Neural cell (in vitro differentiated cells): ENCODE measurements at regions not wholly inside any gene's neighbourhood (a gene's known extent, or its start where the extent isn't known, plus 50 kb on each side); places are given as distances from the start of the nearest gene placed in this dataset.

Source experiments
- H2AFZ ChIP-seq: fragments of 200-600, 300-800 bp; sonication (generic), shearing (Covaris generic); 2 replicates; pipeline ENCODE4 v1.6.0; 2014; ENCODE audit warnings: low read depth, mild to moderate bottlenecking, antibody characterized with exemption, low read length, moderate library complexity
- H3F3A ChIP-seq: fragments of 200-600 bp; shearing (Covaris generic); 2 replicates; pipeline ENCODE4 v1.6.1; 2016; ENCODE audit warnings: mild to moderate bottlenecking, moderate library complexity, mixed read lengths, antibody characterized with exemption, low read length; ENCODE audit not compliant: insufficient read depth, poor library complexity, severe bottlenecking
- H3K27ac ChIP-seq: fragments of 200-600, 300-800 bp; sonication (generic), shearing (Covaris generic); 2 replicates; pipeline ENCODE4 v1.5.1; 2014; ENCODE audit warnings: mild to moderate bottlenecking, low read length, moderate library complexity
- H3K27me3 ChIP-seq: fragments of 300-800, 200-600 bp; sonication (generic), shearing (Covaris generic); 2 replicates; pipeline ENCODE4 v1.6.0; 2014; ENCODE audit warnings: mild to moderate bottlenecking, low read depth, low read length, moderate library complexity; ENCODE audit not compliant: insufficient read depth
- H3K36me3 ChIP-seq: fragments of 300-800, 200-600 bp; sonication (generic), shearing (Covaris generic); 2 replicates; pipeline ENCODE4 v1.5.1; 2014; ENCODE audit warnings: mild to moderate bottlenecking, antibody characterized with exemption, low read length, moderate library complexity; ENCODE audit not compliant: insufficient read depth
- H3K4me2 ChIP-seq: fragments of 300-800, 200-600 bp; sonication (generic), shearing (Covaris generic); 2 replicates; pipeline ENCODE4 v1.6.0; 2014; ENCODE audit warnings: mild to moderate bottlenecking, low read length
- H3K4me3 ChIP-seq: fragments of 300-800, 200-600 bp; sonication (generic), shearing (Covaris generic); 2 replicates; pipeline ENCODE4 v1.5.1; 2014; ENCODE audit warnings: mild to moderate bottlenecking, low read length, moderate library complexity
- H3K79me2 ChIP-seq: fragments of 200-600 bp; shearing (Covaris generic); replicated peaks from 2 replicates; pipeline ENCODE4 v1.6.0; 2014; ENCODE audit warnings: mild to moderate bottlenecking, low read length, moderate library complexity; ENCODE audit not compliant: insufficient read depth
- H3K9ac ChIP-seq: fragments of 300-800, 200-600 bp; sonication (generic), shearing (Covaris generic); 2 replicates; pipeline ENCODE4 v1.6.1; 2016; ENCODE audit warnings: mild to moderate bottlenecking, low read length, mixed read lengths
- H3K9me2 ChIP-seq: fragments of 200-600 bp; shearing (Covaris generic); 2 replicates; pipeline ENCODE4 v1.6.1; 2016; ENCODE audit warnings: mild to moderate bottlenecking, low read length, mixed read lengths; ENCODE audit not compliant: insufficient read depth
- H3K9me3 ChIP-seq: fragments of 200-600, 300-800 bp; sonication (generic), shearing (Covaris generic); 2 replicates; pipeline ENCODE4 v1.6.1; 2016; ENCODE audit warnings: mild to moderate bottlenecking, mixed run types, low read length, moderate library complexity, mixed read lengths
- H4K20me1 ChIP-seq: fragments of 200-600 bp; shearing (Covaris generic); 2 replicates; pipeline ENCODE4 v1.6.1; 2016; ENCODE audit warnings: mild to moderate bottlenecking, mixed run types; ENCODE audit not compliant: insufficient read depth
- CTCF ChIP-seq: fragments of 450-650 bp; IDR thresholded peaks from 2 replicates; pipeline ENCODE4 v1.5.1; 2014; ENCODE audit warnings: antibody characterized with exemption, mild to moderate bottlenecking, moderate library complexity; ENCODE audit not compliant: poor library complexity, severe bottlenecking
- EP300 ChIP-seq: fragments of 450-650 bp; conservative IDR thresholded peaks from 2 replicates; pipeline ENCODE4 v1.6.1; 2014; ENCODE audit warnings: antibody characterized with exemption, mild to moderate bottlenecking, moderate library complexity; ENCODE audit not compliant: poor library complexity, severe bottlenecking
- EZH2 ChIP-seq: fragments of 200-600, 300-800 bp; shearing (Covaris generic), sonication (generic); IDR thresholded peaks from 2 replicates; pipeline ENCODE4 v1.6.1; 2014; ENCODE audit warnings: antibody characterized with exemption, low read length, borderline replicate concordance, mild to moderate bottlenecking; ENCODE audit not compliant: insufficient read depth, poor library complexity, severe bottlenecking
- MXI1 ChIP-seq: fragments of 450-650 bp; conservative IDR thresholded peaks from 2 replicates; pipeline ENCODE4 v1.6.1; 2014; ENCODE audit warnings: antibody characterized with exemption, mild to moderate bottlenecking; ENCODE audit not compliant: poor library complexity, severe bottlenecking
- POLR2AphosphoS5 ChIP-seq: IDR thresholded peaks from 2 replicates; pipeline ENCODE4 v1.6.1; 2012
- RAD21 ChIP-seq: fragments of 450-650 bp; conservative IDR thresholded peaks from 2 replicates; pipeline ENCODE4 v1.6.1; 2014; ENCODE audit warnings: antibody characterized with exemption, mild to moderate bottlenecking, moderate library complexity
- REST ChIP-seq: IDR thresholded peaks from 2 replicates; pipeline ENCODE4 v1.6.1; 2012; ENCODE audit warnings: borderline replicate concordance
- SMC3 ChIP-seq: fragments of 450-650 bp; conservative IDR thresholded peaks from 2 replicates; pipeline ENCODE4 v1.6.1; 2014; ENCODE audit warnings: antibody characterized with exemption, mild to moderate bottlenecking, moderate library complexity; ENCODE audit not compliant: poor library complexity
- TAF1 ChIP-seq: IDR thresholded peaks from 2 replicates; pipeline ENCODE4 v1.6.1; 2012; ENCODE audit warnings: low read depth

- Histone ChIP-seq H3K27ac (no peak overlapping the region), H3K9ac (no peak overlapping the region), H3F3A (no peaks in the 10 kb centered on the region), H3K79me2 (no peaks in the 10 kb centered on the region), H3K36me3 (no peaks in the 10 kb centered on the region), H3K27me3 (no peaks in the 10 kb centered on the region), H3K4me2 (no peak overlapping the region), H3K9me3 (no peaks in the 10 kb centered on the region), H3K4me3 (no peak overlapping the region), H4K20me1 (no peaks in the 10 kb centered on the region), H2AFZ (no peak overlapping the region), H3K9me2 (no peaks in the 10 kb centered on the region)
- no peak for TF ChIP-seq CTCF
- TF ChIP-seq SMC3, result no peak
- no peak for TF ChIP-seq MXI1
Observed at GRCh38 chr6:144637541-144637940, 352.4 kb downstream of the UTRN start.

GRCh38 chr6:144639654-144640053, 354.5 kb downstream of the UTRN start:
- Histone ChIP-seq H3K79me2 (no peaks in the 10 kb centered on the region), H3K27me3 (no peaks in the 10 kb centered on the region), H3K9ac (no peak overlapping the region), H3K9me2 (no peaks in the 10 kb centered on the region), H3K4me2 (no peak overlapping the region), H3K27ac (no peak overlapping the region), H3K36me3 (no peaks in the 10 kb centered on the region), H4K20me1 (no peaks in the 10 kb centered on the region), H3F3A (no peaks in the 10 kb centered on the region), H3K9me3 (no peaks in the 10 kb centered on the region), H3K4me3 (no peak overlapping the region), H2AFZ (no peak overlapping the region)
- no peak for TF ChIP-seq CTCF
- TF ChIP-seq TAF1, result no peak
- TF ChIP-seq MXI1, result no peak
- no peak for TF ChIP-seq SMC3

GRCh38 chr6:144641286-144641685, 356.2 kb downstream of the UTRN start:
- H3K36me3 ChIP-seq, result no peaks in the 10 kb centered on the region
- H3K9ac ChIP-seq, result no peak overlapping the region
- no peaks in the 10 kb centered on the region for H3K79me2 ChIP-seq
- H3K4me3 ChIP-seq, result no peak overlapping the region
- no peaks in the 10 kb centered on the region for H3F3A ChIP-seq
- no peaks in the 10 kb centered on the region for H3K27me3 ChIP-seq
- H4K20me1 ChIP-seq, result no peaks in the 10 kb centered on the region
- no peaks in the 10 kb centered on the region for H3K9me2 ChIP-seq
- H2AFZ ChIP-seq, result no peak overlapping the region
- TF ChIP-seq EP300, result no peak
- TF ChIP-seq EZH2, result no peak
- no peak for TF ChIP-seq TAF1
- TF ChIP-seq RAD21, result no peak
- no peak for TF ChIP-seq MXI1
- TF ChIP-seq POLR2AphosphoS5, result no peak
- TF ChIP-seq CTCF, result no peak
- no peak for TF ChIP-seq SMC3
- no peak for TF ChIP-seq REST
- H3K27ac ChIP-seq, result no peak overlapping the region
- H3K4me2 ChIP-seq, result no peak overlapping the region
- H3K9me3 ChIP-seq, result no peaks in the 10 kb centered on the region
